HEK293 (cell line): ENCODE measurements at regions not wholly inside any gene's neighbourhood (a gene's known extent, or its start where the extent isn't known, plus 50 kb on each side); places are given as distances from the start of the nearest gene placed in this dataset.

Source experiments
- CTCF ChIP-seq: fragments of 450-650 bp; formaldehyde crosslinking; IDR thresholded peaks from 2 replicates; pipeline ENCODE4 v1.5.1; 2016; ENCODE audit warnings: missing biosample characterization, missing genetic modification characterization
- KLF10 ChIP-seq: fragments of 450-650 bp; IDR thresholded peaks from 2 replicates; pipeline ENCODE4 v1.5.1; 2018; ENCODE audit warnings: missing biosample characterization, mild to moderate bottlenecking, missing genetic modification characterization
- MYNN ChIP-seq: fragments of 450-650 bp; formaldehyde crosslinking; IDR thresholded peaks from 2 replicates; pipeline ENCODE4 v1.5.1; 2016; ENCODE audit warnings: missing biosample characterization, missing genetic modification characterization, borderline replicate concordance
- PRDM6 ChIP-seq: fragments of 450-650 bp; formaldehyde crosslinking; IDR thresholded peaks from 2 replicates; pipeline ENCODE4 v1.5.1; 2017; ENCODE audit warnings: missing biosample characterization, missing genetic modification characterization
- ZBTB11 ChIP-seq: fragments of 450-650 bp; formaldehyde crosslinking; conservative IDR thresholded peaks from 2 replicates; pipeline ENCODE4 v1.5.1; 2016; ENCODE audit warnings: low read depth, missing biosample characterization, missing genetic modification characterization
- ZBTB49 ChIP-seq: fragments of 450-650 bp; formaldehyde crosslinking; IDR thresholded peaks from 2 replicates; pipeline ENCODE4 v1.5.1; 2016; ENCODE audit warnings: missing biosample characterization, missing genetic modification characterization, low read depth
- ZNF707 ChIP-seq: fragments of 450-650 bp; formaldehyde crosslinking; IDR thresholded peaks from 2 replicates; pipeline ENCODE4 v1.5.1; 2016; ENCODE audit warnings: missing biosample characterization, missing genetic modification characterization
- TF ChIP-seq, protein P1 (sequence below): fragments of 450-650 bp; formaldehyde crosslinking; IDR thresholded peaks from 2 replicates; pipeline ENCODE4 v1.5.1; 2016; ENCODE audit warnings: missing biosample characterization, missing genetic modification characterization
- TF ChIP-seq, protein P2 (sequence below): sonication (generic); formaldehyde crosslinking; IDR thresholded peaks from 2 replicates; pipeline ENCODE4 v1.8.1; 2022; ENCODE audit warnings: mild to moderate bottlenecking, moderate library complexity, missing genetic modification reagents

DNA sequence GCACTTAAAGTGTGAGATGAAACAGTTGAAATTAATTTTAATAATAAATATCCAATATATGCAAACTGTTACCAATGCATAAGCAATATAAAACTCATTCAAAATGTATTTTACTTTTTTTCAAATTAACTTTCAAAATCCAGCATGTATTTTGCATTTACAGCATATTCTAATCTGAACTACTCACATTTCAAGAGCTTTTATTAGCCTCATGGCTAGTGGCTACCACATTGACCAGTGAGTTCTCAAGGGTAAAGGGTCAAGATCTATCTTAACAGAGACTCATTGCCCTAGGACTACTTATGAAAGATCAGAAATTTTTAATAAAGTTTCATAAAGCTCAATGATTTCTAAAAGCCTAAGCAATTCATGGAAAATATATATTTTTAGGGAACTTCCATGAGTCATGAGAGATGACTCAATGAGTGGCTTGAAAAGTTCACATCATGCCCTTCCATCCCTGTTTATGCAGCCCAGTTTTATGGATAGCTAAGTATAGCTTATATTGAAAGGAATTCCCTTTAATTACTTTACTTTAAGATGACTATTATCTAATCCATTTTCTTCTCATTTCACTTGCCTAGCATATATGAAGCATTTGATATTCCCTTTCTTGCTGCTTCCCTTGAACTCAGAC lies 608.6 kb downstream of the SLCO4C1 start:
- no peak for TF ChIP-seq KLF10 (tag by site-specific recombination)
- no peak for TF ChIP-seq CTCF
- TF ChIP-seq, protein P1, sequence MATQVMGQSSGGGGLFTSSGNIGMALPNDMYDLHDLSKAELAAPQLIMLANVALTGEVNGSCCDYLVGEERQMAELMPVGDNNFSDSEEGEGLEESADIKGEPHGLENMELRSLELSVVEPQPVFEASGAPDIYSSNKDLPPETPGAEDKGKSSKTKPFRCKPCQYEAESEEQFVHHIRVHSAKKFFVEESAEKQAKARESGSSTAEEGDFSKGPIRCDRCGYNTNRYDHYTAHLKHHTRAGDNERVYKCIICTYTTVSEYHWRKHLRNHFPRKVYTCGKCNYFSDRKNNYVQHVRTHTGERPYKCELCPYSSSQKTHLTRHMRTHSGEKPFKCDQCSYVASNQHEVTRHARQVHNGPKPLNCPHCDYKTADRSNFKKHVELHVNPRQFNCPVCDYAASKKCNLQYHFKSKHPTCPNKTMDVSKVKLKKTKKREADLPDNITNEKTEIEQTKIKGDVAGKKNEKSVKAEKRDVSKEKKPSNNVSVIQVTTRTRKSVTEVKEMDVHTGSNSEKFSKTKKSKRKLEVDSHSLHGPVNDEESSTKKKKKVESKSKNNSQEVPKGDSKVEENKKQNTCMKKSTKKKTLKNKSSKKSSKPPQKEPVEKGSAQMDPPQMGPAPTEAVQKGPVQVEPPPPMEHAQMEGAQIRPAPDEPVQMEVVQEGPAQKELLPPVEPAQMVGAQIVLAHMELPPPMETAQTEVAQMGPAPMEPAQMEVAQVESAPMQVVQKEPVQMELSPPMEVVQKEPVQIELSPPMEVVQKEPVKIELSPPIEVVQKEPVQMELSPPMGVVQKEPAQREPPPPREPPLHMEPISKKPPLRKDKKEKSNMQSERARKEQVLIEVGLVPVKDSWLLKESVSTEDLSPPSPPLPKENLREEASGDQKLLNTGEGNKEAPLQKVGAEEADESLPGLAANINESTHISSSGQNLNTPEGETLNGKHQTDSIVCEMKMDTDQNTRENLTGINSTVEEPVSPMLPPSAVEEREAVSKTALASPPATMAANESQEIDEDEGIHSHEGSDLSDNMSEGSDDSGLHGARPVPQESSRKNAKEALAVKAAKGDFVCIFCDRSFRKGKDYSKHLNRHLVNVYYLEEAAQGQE (tag by site-specific recombination): no peak
- TF ChIP-seq ZBTB49 (tag by site-specific recombination): no peak
- TF ChIP-seq ZNF707 (tag by site-specific recombination): no peak
- no peak for TF ChIP-seq ZBTB11 (tag by site-specific recombination)
- TF ChIP-seq, protein P2, sequence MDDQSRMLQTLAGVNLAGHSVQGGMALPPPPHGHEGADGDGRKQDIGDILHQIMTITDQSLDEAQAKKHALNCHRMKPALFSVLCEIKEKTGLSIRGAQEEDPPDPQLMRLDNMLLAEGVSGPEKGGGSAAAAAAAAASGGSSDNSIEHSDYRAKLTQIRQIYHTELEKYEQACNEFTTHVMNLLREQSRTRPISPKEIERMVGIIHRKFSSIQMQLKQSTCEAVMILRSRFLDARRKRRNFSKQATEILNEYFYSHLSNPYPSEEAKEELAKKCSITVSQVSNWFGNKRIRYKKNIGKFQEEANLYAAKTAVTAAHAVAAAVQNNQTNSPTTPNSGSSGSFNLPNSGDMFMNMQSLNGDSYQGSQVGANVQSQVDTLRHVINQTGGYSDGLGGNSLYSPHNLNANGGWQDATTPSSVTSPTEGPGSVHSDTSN: no peak
- no peak for TF ChIP-seq PRDM6 (tag by site-specific recombination)
- no peak for TF ChIP-seq MYNN
